Hippocampal formation (tissue), 2 donors: ENCODE measurements at regions not wholly inside any gene's neighbourhood (a gene's known extent, or its start where the extent isn't known, plus 50 kb on each side); places are given as distances from the start of the nearest gene placed in this dataset.
A peak's percentile ranks its signal among the peaks of the same experiment; 100 is the strongest.
"Not testable (repeated sequence)": the region's sequence is repeated elsewhere in the genome, so short reads cannot be mapped to it uniquely, and the experiment has no call there.

Experiments used
- DNase-seq, 2 donors: peaks; one replicate each; lab custom pipeline; 2025; lab: John Stamatoyannopoulos, UW

GRCh38 chr2:125615438-125615837 lies 1040.5 kb upstream of the GYPC start:
- DNase-seq: no peak

- DNase-seq: no peak
These were observed 1025.6 kb upstream of the GYPC start for GRCh38 chr2:125630377-125630776.

- DNase-seq: no peak
These were observed 1021.3 kb upstream of the GYPC start for GRCh38 chr2:125634662-125635061.

- DNase-seq: no peak
These were observed 1017.6 kb upstream of the GYPC start for GRCh38 chr2:125638345-125638744.

- DNase-seq: no peak
These were observed 1013.9 kb upstream of the GYPC start for GRCh38 chr2:125642032-125642431.

GRCh38 chr2:125643128-125643527 lies 1012.8 kb upstream of the GYPC start:
- no peak for DNase-seq

GRCh38 chr2:125643585-125643984 lies 1012.4 kb upstream of the GYPC start:
- DNase-seq: no peak

GRCh38 chr2:125644257-125644656 lies 1011.7 kb upstream of the GYPC start:
- DNase-seq: no peak

GRCh38 chr2:125652280-125652679 lies 1003.7 kb upstream of the GYPC start:
- no peak for DNase-seq

- DNase-seq: no peak
These were observed 1001.7 kb upstream of the GYPC start for GRCh38 chr2:125654226-125654625.

- DNase-seq: no peak
These were observed 999.8 kb upstream of the GYPC start for GRCh38 chr2:125656190-125656589.

GRCh38 chr2:125658583-125658982 lies 997.4 kb upstream of the GYPC start:
- no peak for DNase-seq

GRCh38 chr2:125660369-125660768 lies 995.6 kb upstream of the GYPC start:
- DNase-seq: not testable (repeated sequence)

- DNase-seq: no peak
These were observed 988.3 kb upstream of the GYPC start for GRCh38 chr2:125667630-125668029.

GRCh38 chr2:125679903-125680302 lies 976.1 kb upstream of the GYPC start:
- no peak for DNase-seq

- no peak for DNase-seq
These were observed 975.1 kb upstream of the GYPC start for GRCh38 chr2:125680809-125681208.

GRCh38 chr2:125681576-125681975 lies 974.4 kb upstream of the GYPC start:
- DNase-seq: no peak

GRCh38 chr2:125681976-125682805 lies 973.8 kb upstream of the GYPC start:
- DNase-seq: peak in 1 of 2 donors; percentile 24

GRCh38 chr2:125684256-125684655 lies 971.7 kb upstream of the GYPC start:
- DNase-seq: no peak

GRCh38 chr2:125684932-125685331 lies 971.0 kb upstream of the GYPC start:
- DNase-seq: no peak

GRCh38 chr2:125696560-125696959 lies 959.4 kb upstream of the GYPC start:
- no peak for DNase-seq

GRCh38 chr2:125698280-125698679 lies 957.7 kb upstream of the GYPC start:
- DNase-seq: no peak

- no peak for DNase-seq
These were observed 954.9 kb upstream of the GYPC start for GRCh38 chr2:125701070-125701469.

- DNase-seq: no peak
These were observed 948.3 kb upstream of the GYPC start for GRCh38 chr2:125707611-125708010.
